MV-4-11 (cell line): ENCODE measurements at regions not wholly inside any gene's neighbourhood (a gene's known extent, or its start where the extent isn't known, plus 50 kb on each side); places are given as distances from the start of the nearest gene placed in this dataset.
"Not testable (repeated sequence)": the region's sequence is repeated elsewhere in the genome, so short reads cannot be mapped to it uniquely, and the experiment has no call there.

Experiments used
- DNase-seq: peaks from one replicate; lab custom pipeline; 2025; lab: John Stamatoyannopoulos, UW

- no peak for DNase-seq
Measured at GRCh38 chr2:113341191-113341869, 62.6 kb upstream of the PAX8 start.

- peak; percentile 15 for DNase-seq
Measured at GRCh38 chr2:113337809-113338208, 59.1 kb upstream of the PAX8 start.

GRCh38 chr2:113336040-113336439 is 57.3 kb upstream of the PAX8 start:
- not testable (repeated sequence) for DNase-seq

- no peak for DNase-seq
Measured at GRCh38 chr2:113334147-113334546, 55.4 kb upstream of the PAX8 start.

GRCh38 chr2:113333735-113334134 is 55.0 kb upstream of the PAX8 start:
- not testable (repeated sequence) for DNase-seq

GRCh38 chr2:113330060-113330767 is 51.5 kb upstream of the PAX8 start:
- not testable (repeated sequence) for DNase-seq

GRCh38 chr2:113328973-113329372 is 50.3 kb upstream of the PAX8 start:
- not testable (repeated sequence) for DNase-seq

- DNase-seq = not testable (repeated sequence)
Measured at GRCh38 chr2:113328572-113328971, 49.9 kb upstream of the PAX8 start.
